Activated naive CD4-positive, alpha-beta T cell treated with anti-CD3 and anti-CD28 coated beads, Interleukin-2, amount 50 U/mL, for 72 hours (primary cell): ENCODE measurements at regions not wholly inside any gene's neighbourhood (a gene's known extent, or its start where the extent isn't known, plus 50 kb on each side); places are given as distances from the start of the nearest gene placed in this dataset.

ENCODE experiments used
- ATAC-seq, 2 donors: fragments of 150-1000 bp; cut with Tn5 transposase; 2 replicates each; pipeline ENCODE4 v1.10.0; 2021; ENCODE audit warnings: mild to moderate bottlenecking in 2 of 2, moderate library complexity in 2 of 2
- DNase-seq, 2 donors: peaks; one replicate each; pipeline ENCODE4 v3.0.0; 2021 to 2022; ENCODE audit warnings: low spot score in 2 of 2
- H3K27ac Mint-ChIP-seq, 2 donors: one replicate each; pipeline ENCODE4 v1.8.0; 2022; ENCODE audit warnings: mild to moderate bottlenecking in 2 of 2, mixed read lengths in 2 of 2
- H3K36me3 Mint-ChIP-seq, 2 donors: one replicate each; pipeline ENCODE4 v1.8.0; 2022; ENCODE audit warnings: mixed read lengths in 2 of 2
- H3K9me3 Mint-ChIP-seq, 2 donors: one replicate each; pipeline ENCODE4 v1.8.0; 2022; ENCODE audit warnings: mixed read lengths in 2 of 2

DNA sequence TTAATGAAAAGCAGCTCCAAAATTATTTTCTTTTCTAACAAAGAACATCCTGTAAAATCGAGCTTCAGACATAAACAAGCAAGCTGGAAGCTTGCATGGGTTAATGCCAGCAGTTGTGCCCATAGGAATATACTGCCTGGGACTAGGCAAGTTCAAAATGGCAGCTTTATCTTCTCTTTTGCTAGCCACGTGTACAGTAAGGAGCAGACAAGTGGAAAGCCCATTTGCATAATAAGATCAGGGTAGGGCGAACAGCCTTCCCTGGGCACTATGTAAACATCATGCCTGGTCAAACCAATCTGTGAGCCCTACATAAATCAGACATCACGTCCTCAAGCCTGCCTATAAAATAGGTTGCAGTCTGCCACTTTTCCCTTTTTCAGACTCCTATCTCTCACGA is 489.7 kb downstream of the RFC3 start:
- Mint-ChIP-seq H3K27ac (no peak overlapping the region), H3K9me3 (peaks cover 10 to 16% of the 10 kb centered on the region in 2 donors), H3K36me3 (peaks cover 0 to 7% of the 10 kb centered on the region in 2 donors)
- ATAC-seq (no peak), DNase-seq (no peak)

DNA sequence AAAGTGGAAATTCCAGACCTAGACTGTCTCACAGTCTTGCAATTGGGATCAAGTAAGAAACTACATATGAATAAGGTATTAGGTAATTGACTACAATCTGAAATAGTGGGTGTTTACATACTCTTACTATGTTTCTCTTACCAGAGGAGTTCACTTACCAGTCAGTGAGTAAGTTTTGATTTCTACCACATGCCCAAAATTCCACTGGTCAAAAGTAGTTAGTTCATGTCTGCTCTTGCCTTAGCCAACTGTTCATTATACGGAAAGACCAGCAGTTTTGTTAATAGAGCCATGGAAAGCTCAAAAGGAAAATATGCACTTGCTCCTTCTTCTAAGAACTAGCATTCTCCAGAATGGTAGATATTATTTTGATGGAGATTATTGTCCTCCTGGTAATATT is 490.8 kb downstream of the RFC3 start:
- ATAC-seq, result no peak
- Mint-ChIP-seq H3K36me3 (peaks cover 0 to 7% of the 10 kb centered on the region in 2 donors), H3K27ac (no peak overlapping the region), H3K9me3 (peaks cover 9 to 14% of the 10 kb centered on the region in 2 donors)
- DNase-seq, result no peak

DNA sequence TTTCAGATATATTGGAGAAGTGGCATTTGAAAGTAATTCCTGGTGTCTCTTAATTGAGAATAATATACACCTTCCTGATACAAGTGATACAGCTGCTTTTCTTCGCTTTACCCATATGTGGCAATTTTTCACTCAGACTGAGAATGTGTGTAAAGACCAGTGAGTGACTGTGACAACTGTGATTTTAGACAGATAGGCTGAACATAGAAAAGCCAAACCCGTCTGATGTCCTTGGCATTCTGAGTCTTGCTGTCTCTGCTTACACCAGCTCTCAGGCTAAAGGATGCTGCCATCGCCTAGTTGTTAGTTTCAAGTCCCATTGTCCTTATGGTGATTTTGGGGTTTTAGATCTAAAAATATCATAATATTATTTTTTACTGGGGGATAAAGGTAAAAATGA is 492.6 kb downstream of the RFC3 start:
- Mint-ChIP-seq H3K27ac (no peak overlapping the region), H3K9me3 (peaks cover 0 to 11% of the 10 kb centered on the region in 2 donors), H3K36me3 (no peaks in the 10 kb centered on the region)
- no peak for ATAC-seq
- no peak for DNase-seq

DNA sequence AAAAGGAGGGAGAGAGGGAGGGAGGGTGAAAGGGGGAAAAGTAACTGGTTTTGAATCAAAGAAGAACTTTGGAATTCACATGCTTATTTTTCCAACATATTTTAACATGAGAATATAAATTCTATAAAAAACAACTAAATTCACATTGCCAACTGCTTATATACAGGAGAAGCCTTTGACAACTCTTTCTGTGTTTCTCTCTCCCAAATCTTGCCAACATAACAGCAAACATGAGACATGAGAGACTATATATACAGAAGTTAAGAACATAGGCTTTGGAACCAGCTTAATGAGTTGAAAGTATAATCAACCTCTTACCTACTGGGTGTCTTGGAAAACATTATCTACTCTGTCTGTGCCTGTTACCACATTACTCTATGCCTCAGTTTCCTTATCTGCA is 493.3 kb downstream of the RFC3 start:
- peaks cover 0 to 11% of the 10 kb centered on the region in 2 donors for H3K9me3 Mint-ChIP-seq
- no peak for ATAC-seq
- no peak overlapping the region for H3K27ac Mint-ChIP-seq
- H3K36me3 Mint-ChIP-seq, result no peaks in the 10 kb centered on the region
- DNase-seq, result no peak

DNA sequence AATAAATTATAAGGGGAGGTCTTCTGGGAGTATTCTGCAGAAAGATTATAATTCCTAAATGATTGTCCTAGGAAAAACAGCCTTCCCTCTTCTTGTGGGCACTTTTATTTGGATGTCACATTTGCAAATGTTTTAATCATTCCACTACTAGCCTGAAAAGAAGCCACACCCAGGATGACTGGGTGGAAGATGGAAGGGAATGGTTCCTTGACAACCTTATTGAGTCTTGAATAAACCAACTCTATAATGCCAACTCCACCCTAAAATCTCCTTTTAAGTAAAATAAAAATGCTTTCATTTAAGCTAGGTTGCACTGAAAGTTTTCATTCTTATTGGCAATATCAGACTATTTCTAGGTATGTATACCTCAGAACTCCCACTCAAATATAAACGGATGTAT is 494.6 kb downstream of the RFC3 start:
- no peak for ATAC-seq
- peaks cover 0 to 11% of the 10 kb centered on the region in 2 donors for H3K9me3 Mint-ChIP-seq

DNA sequence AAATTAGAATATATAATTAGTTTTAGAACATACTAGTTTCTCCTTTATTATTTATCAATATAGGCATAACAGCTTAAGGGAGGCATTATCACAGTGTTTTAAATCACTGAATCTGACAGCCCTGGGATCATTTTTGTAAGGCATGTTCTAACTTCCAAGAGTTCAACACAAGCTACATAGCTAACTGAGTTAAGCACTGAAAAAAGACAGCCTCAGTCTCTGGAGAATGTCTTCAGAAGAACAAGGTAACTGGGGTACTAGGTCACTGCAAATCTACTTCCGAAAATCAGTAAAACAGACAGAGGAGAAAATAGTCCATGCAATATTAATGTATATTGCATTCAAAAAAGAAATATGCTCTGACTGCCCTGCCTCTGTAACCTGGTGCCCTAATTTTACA is 502.1 kb downstream of the RFC3 start:
- no peaks in the 10 kb centered on the region for H3K36me3 Mint-ChIP-seq
- peaks cover 0 to 9% of the 10 kb centered on the region in 2 donors for H3K9me3 Mint-ChIP-seq
- no peak for DNase-seq
- ATAC-seq, result no peak
- H3K27ac Mint-ChIP-seq, result no peak overlapping the region

More for the DNA sequence above, 494.6 kb downstream of the RFC3 start:
- H3K27ac Mint-ChIP-seq, result no peak overlapping the region
- no peak for DNase-seq
- no peaks in the 10 kb centered on the region for H3K36me3 Mint-ChIP-seq

DNA sequence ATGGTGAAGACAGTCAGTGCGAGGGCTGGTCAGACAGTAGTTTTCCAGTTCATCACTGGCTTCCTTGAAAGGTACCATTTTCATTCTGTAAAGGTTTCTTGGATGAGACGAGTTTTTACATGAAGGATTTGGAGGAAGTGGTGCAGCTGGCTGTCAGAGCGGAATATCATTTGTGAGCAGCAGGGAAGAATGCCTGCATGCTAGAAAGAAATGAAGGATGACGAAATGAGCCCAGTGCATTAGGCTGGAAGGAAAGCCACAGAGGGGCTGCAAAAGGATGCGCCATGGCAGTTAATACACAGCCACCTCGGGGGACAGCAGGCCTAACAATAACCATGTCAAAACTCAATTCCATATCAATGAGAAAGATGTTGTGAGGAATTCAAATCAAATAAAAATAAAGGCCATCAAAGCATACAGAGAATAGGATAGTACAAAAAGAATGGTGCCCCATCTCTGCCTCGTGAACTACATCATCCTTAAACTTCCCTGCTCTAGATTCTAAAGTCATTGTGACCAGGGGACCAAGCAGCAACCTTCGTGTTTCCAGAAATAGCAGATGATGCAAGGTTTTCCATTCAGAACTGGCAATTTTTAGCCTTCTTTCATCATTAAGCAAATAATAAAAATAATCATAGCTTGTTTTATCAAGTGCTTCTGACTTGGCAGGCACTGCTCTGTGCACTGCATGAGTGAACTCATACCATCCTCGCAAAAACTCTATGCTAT is 504.2 kb downstream of the RFC3 start:
- no peaks in the 10 kb centered on the region for H3K36me3 Mint-ChIP-seq
- no peak for DNase-seq
- no peak for ATAC-seq
- peaks cover 0 to 15% of the 10 kb centered on the region in 2 donors for H3K9me3 Mint-ChIP-seq
- H3K27ac Mint-ChIP-seq, result no peak overlapping the region

DNA sequence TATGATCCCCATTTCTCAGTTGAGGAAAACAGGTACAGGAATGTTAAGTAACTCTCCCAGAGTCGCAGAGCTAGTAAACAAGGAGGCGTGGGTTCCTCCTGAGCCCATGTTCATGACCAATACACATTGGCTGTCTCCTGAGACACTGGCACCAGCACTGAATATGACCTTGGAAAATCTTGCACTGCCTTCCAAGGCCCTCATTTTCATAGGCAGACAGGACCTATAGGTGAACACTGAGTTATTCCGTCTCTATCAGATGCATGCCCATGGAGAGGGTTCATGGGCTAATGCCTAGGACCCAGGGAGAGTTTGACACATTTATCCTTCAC is 504.8 kb downstream of the RFC3 start:
- Mint-ChIP-seq H3K27ac (no peak overlapping the region), H3K36me3 (no peaks in the 10 kb centered on the region), H3K9me3 (peaks cover 0 to 18% of the 10 kb centered on the region in 2 donors)
- no peak for DNase-seq
- no peak for ATAC-seq

DNA sequence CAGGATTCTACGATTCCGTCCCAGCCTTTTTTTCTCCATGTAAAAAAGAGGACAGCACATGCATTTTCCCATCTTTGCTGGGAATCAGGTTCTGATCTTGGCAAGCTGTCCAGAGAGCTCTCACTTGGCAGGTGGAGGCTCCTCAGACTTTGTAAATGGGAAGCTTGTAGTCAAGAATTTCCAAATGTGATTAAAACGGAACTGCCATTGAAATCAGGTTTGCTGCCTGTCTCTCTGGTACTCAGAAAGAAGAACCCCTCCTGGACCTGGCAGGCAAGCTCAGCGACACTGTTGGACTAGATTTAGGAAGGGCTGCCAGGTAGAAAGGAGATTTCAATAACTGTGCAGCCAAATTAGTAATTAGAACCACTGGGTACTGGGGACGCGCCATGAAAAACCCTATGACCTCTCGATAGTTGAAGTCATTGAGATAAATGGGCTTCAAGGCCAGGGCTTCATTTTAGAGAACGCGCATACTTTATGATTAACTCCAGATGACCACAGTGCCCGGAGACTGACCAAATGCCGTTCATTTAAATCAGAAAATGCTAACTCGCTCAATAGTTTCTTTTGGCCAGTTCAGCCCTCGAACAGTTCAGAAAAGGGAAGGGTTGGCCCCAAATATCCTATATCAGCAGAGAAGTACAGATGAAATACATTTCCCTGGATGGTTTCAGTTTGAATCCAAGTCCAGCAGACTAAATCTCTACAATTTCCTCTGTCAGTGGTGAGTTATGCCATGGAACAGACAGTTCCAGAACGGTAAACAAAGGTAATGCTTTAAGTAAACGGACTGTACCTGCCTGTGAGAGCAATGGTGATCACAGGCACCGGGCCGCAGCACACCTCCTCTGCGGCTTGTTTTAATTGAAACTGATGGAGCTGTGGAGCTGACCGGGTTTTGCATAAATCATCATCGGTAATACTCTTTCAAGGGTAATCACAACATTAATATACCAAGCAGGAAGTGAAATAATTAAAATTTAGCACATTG is 517.4 kb downstream of the RFC3 start:
- ATAC-seq, result no peak

DNA sequence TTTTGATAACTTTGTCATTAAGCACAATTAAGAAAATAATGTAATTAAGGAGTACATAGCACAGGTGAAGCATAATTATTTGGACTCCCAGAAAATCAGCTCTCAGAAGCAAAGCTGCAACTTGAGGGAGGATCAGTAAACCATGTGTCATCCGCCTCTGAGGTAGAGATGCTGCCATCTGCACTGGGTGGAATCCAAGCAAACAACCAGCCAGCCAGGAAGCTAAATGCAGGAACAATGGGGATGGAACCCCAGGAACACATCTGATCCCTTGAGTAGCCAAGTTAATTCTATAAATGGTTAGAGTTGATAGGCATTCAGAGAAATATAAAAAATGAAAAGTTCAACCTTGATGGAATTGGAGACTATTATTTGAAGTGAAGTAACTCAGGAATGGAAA is 520.2 kb downstream of the RFC3 start:
- Mint-ChIP-seq H3K36me3 (no peaks in the 10 kb centered on the region), H3K27ac (no peak overlapping the region), H3K9me3 (peaks cover 4 to 13% of the 10 kb centered on the region in 2 donors)
- ATAC-seq (no peak), DNase-seq (no peak)

More for the DNA sequence above, 517.4 kb downstream of the RFC3 start:
- H3K27ac Mint-ChIP-seq, result no peak overlapping the region
- no peak for DNase-seq
- H3K9me3 Mint-ChIP-seq, result peaks cover 9 to 13% of the 10 kb centered on the region in 2 donors
- H3K36me3 Mint-ChIP-seq, result no peaks in the 10 kb centered on the region

DNA sequence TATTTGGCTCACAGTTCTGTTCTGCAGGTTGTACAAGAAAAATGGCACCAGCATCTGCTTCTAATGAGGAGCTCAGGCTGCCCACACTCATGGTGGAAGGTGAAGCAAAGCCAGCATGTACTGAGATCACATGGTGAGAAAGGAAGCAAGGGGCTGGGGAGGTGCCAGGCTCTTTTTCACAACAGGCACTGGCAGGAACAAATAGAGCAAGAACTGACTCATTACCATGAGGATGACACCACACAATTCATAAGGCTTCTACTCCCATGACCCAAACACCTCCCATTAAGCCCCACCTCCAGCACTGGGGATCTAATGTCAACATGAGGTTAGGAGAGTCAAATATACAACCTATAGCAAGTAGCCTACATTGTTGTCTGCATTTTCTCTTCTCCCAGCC is 522.6 kb downstream of the RFC3 start:
- DNase-seq (no peak), ATAC-seq (no peak)
- H3K27ac Mint-ChIP-seq, result no peak overlapping the region
- H3K36me3 Mint-ChIP-seq, result no peaks in the 10 kb centered on the region
- peaks cover 4 to 13% of the 10 kb centered on the region in 2 donors for H3K9me3 Mint-ChIP-seq

DNA sequence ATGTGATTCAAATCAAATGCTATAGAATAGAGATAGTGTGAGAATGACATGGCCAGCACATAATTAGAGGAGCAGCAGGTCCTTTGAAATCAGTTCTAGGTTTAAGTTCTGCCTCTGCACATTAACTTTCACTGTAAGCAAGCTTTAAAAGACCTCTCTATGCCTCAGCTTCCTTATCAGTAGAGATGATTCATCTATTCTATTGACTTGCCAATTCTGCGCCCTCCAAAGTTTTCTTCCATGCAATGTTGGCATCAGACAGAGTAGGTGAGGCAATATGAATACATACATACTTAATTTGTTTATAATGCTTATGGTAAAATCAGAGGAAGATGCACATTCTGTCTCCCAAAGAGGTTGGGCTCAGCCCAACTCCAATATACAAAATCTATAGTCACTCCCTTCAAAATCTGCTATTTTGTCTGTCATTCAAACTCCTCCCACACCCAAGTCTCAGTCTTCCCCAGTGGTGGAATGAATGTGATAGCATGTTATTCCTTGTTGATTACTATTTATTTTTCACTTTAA is 525.5 kb downstream of the RFC3 start:
- no peak for ATAC-seq
- H3K36me3 Mint-ChIP-seq, result peaks cover 0 to 4% of the 10 kb centered on the region in 2 donors
- peaks cover 4 to 13% of the 10 kb centered on the region in 2 donors for H3K9me3 Mint-ChIP-seq
- no peak overlapping the region for H3K27ac Mint-ChIP-seq
- no peak for DNase-seq

DNA sequence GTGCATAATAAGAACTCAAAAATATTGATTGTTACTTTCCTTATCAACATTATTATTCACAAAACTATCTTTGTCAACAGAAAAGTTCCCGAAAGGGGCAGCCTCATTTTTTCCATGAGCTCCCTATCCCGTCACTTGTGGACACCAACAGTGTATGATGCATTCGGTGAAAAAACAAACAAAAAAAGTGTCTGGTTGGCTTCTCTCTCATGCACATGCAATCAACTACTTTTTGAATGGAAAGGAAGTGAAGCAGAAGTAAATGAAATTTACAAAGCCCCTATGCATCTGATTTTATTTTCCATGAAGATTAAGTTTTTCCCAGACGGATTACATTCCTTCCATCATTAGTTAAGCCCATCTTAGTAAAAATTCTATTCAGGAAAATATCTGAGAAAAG is 526.9 kb downstream of the RFC3 start:
- Mint-ChIP-seq H3K9me3 (peaks cover 4 to 13% of the 10 kb centered on the region in 2 donors), H3K36me3 (peaks cover 0 to 4% of the 10 kb centered on the region in 2 donors), H3K27ac (no peak overlapping the region)
- ATAC-seq (no peak), DNase-seq (no peak)

DNA sequence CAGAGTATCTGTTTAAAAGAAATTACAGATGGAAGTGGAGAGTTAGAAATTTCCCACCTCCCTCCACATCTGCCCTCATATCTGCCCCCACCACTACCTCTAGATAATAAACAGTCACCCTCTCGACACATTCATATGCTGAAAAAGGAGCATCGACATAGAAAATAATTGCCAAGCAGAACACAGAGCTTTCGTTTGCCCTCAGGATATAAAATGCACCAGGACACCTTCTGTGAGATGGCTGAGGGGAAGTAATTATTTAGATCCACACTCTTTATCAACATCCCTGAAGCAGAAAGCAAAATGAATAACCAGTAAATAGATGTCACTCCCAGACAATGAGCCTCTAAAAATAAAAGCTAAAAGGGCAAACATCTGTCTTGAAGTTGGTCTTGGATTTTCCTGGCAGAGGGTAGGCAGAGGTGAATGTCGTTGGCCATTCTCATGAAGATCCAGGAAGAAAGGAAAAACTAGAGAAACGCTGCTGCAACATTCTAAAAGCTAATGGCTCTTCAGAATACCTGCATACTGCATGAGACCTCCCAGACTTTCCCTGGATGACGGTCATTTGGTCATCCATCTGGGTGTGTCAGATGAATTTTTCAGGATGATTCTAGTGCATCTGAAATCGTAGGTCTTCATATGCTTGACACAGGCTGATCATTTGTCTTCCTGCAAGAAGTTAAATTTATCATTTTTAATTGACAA is 527.5 kb downstream of the RFC3 start:
- ATAC-seq (no peak), DNase-seq (no peak)
- no peak overlapping the region for H3K27ac Mint-ChIP-seq
- H3K36me3 Mint-ChIP-seq, result peaks cover 0 to 4% of the 10 kb centered on the region in 2 donors
- peaks cover 0 to 8% of the 10 kb centered on the region in 2 donors for H3K9me3 Mint-ChIP-seq

DNA sequence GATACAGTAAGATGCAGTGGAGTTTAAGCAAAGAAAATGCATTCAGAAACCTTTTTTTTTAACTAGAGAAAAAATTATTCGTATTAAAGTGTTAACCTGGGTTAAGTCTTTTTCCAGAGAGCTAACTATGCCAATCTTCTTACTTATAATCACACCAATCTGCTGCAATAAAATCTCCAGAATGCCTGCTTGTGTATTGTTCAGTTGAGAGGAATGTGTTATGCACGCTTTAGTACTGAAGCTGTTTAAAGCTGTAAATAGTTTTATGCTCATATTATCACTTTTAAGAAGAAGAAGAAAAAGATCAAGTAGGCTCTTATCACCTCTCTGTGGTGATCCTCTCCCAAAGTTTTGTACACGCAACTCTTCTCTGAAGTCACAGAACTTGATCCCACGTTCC is 528.7 kb downstream of the RFC3 start:
- H3K9me3 Mint-ChIP-seq, result peaks cover 5 to 17% of the 10 kb centered on the region in 2 donors
- DNase-seq, result no peak
- H3K36me3 Mint-ChIP-seq, result peaks cover 0 to 4% of the 10 kb centered on the region in 2 donors
- no peak for ATAC-seq
- no peak overlapping the region for H3K27ac Mint-ChIP-seq

DNA sequence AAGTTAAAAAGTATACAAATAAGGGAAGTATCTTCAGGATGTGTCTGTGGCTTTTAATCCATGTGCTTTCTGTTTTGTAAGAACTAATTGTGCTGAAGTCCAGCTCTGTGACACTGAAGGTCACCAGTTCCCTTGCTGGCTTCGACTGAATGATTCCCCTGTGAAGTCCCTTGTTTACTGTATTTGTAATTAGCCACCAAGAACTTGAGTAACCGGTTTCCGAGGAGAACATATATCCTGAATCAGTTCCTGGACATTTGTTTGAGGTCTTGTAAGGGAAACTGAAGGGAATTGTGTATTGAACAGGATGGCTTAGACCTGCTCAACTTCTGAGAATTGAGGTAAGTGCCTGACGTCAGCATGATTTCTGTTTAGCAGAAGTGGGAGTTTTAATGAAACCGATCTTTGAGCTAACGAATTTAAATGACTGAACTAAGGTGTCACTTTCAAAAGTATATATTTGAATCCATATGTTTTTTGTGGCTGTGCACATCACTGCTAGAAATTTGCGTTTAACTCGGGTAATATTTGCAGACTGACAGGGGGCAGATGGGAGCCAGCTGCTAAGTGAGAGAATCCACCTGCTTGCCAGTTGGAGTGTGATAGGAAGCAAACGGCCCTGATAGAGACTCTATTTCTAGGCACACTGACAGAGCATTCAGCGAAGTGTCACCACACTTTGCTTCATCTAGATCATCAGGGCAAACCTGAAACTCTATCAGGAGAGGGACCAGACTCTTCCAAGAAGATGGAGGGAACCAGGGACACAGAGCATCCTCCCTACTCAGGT is 530.0 kb downstream of the RFC3 start:
- Mint-ChIP-seq H3K9me3 (peaks cover 5 to 13% of the 10 kb centered on the region in 2 donors), H3K36me3 (peaks cover 0 to 4% of the 10 kb centered on the region in 2 donors), H3K27ac (no peak overlapping the region)
- DNase-seq (no peak), ATAC-seq (no peak)
